GM18909 (cell line): ENCODE measurements at regions not wholly inside any gene's neighbourhood (a gene's known extent, or its start where the extent isn't known, plus 50 kb on each side); places are given as distances from the start of the nearest gene placed in this dataset.

ENCODE experiments used
- ATAC-seq: cut with Tn5 transposase; IDR thresholded peaks from one replicate; pipeline ENCODE4 v1.9.1; 2021; ENCODE audit warnings: mild to moderate bottlenecking; ENCODE audit not compliant: unreplicated experiment, poor library complexity

- no peak for ATAC-seq
Observed at GRCh38 chr3:147575391-147575790, 166.2 kb downstream of the ZIC1 start.

GRCh38 chr3:147582642-147583041 lies 173.5 kb downstream of the ZIC1 start:
- no peak for ATAC-seq

GRCh38 chr3:147589016-147589415 lies 179.9 kb downstream of the ZIC1 start:
- no peak for ATAC-seq

- no peak for ATAC-seq
Observed at GRCh38 chr3:147604136-147604535, 195.0 kb downstream of the ZIC1 start.

GRCh38 chr3:147613725-147614124 lies 204.6 kb downstream of the ZIC1 start:
- no peak for ATAC-seq

- ATAC-seq, result no peak
Observed at GRCh38 chr3:147614210-147614609, 205.0 kb downstream of the ZIC1 start.

- ATAC-seq, result no peak
Observed at GRCh38 chr3:147615035-147615434, 205.9 kb downstream of the ZIC1 start.

GRCh38 chr3:147616998-147617619 lies 207.9 kb downstream of the ZIC1 start:
- no peak for ATAC-seq

GRCh38 chr3:147618691-147619090 lies 209.5 kb downstream of the ZIC1 start:
- no peak for ATAC-seq

- ATAC-seq, result no peak
Observed at GRCh38 chr3:147619921-147620560, 210.9 kb downstream of the ZIC1 start.

- ATAC-seq, result no peak
Observed at GRCh38 chr3:147620906-147621305, 211.7 kb downstream of the ZIC1 start.

- no peak for ATAC-seq
Observed at GRCh38 chr3:147630921-147631415, 221.8 kb downstream of the ZIC1 start.

- ATAC-seq, result no peak
Observed at GRCh38 chr3:147640781-147641180, 231.6 kb downstream of the ZIC1 start.

GRCh38 chr3:147645761-147646160 lies 236.6 kb downstream of the ZIC1 start:
- no peak for ATAC-seq

- ATAC-seq, result no peak
Observed at GRCh38 chr3:147649475-147649874, 240.3 kb downstream of the ZIC1 start.

GRCh38 chr3:147651107-147651778 lies 242.1 kb downstream of the ZIC1 start:
- ATAC-seq, result no peak

GRCh38 chr3:147652651-147653366 lies 243.6 kb downstream of the ZIC1 start:
- ATAC-seq, result no peak

- ATAC-seq, result no peak
Observed at GRCh38 chr3:147653367-147653923, 244.3 kb downstream of the ZIC1 start.

- no peak for ATAC-seq
Observed at GRCh38 chr3:147654827-147655226, 245.7 kb downstream of the ZIC1 start.

- no peak for ATAC-seq
Observed at GRCh38 chr3:147655236-147655635, 246.1 kb downstream of the ZIC1 start.

- no peak for ATAC-seq
Observed at GRCh38 chr3:147656023-147656422, 246.9 kb downstream of the ZIC1 start.
